HG03135 (cell line): ENCODE measurements at regions not wholly inside any gene's neighbourhood (a gene's known extent, or its start where the extent isn't known, plus 50 kb on each side); places are given as distances from the start of the nearest gene placed in this dataset.
"Not testable (repeated sequence)": the region's sequence is repeated elsewhere in the genome, so short reads cannot be mapped to it uniquely, and the experiment has no call there.

Experiments used
- ATAC-seq: cut with Tn5 transposase; IDR thresholded peaks from one replicate; pipeline ENCODE4 v1.9.1; 2021; ENCODE audit warnings: mild to moderate bottlenecking, moderate library complexity; ENCODE audit not compliant: unreplicated experiment

- no peak for ATAC-seq
Measured at GRCh38 chr5:91315701-91316100, 67.4 kb downstream of the ARRDC3 start.

DNA sequence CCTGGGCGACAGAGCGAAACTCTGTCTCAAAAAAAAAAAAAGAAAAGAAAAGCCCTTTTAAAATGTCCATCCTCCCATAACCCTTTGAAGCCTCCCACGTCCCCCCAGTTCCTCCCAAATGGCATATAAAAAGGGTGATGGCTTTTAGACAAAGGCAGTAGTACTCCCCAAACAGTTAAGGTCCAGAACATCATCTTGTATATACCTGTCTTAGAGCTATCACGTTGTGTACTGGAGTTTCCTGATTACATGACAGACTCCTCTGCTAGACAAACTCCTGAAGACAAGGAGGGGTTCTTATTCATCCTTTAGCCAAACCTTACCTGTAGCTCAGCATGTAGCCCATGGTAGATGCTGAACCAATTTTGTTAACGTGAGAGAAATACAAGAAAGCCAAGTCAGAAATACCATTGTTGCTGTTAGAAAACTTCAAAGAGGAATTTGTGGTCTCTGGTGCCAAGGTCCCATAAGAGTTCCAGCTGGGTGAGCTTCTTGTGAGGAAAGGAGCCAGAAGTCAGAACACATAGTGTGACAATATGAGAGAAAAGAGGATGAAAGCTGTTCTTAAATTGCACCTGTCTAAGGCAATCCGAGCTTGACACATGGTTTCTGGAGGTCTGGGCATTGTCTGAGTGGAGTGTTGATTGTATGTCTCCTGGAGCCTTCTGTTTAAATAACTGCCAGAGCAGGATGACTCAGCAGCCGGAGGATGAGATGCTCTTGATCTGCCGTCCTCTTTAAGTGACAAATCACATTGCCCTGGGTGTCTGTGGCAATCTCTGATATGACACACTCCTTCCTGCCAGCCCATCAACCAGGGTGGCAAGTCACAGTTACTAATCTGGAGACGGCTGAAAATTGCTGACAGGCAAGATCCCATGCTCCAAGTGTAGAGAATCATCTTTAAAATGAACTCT, 69.1 kb downstream of the ARRDC3 start:
- peak; percentile 70 for ATAC-seq

DNA sequence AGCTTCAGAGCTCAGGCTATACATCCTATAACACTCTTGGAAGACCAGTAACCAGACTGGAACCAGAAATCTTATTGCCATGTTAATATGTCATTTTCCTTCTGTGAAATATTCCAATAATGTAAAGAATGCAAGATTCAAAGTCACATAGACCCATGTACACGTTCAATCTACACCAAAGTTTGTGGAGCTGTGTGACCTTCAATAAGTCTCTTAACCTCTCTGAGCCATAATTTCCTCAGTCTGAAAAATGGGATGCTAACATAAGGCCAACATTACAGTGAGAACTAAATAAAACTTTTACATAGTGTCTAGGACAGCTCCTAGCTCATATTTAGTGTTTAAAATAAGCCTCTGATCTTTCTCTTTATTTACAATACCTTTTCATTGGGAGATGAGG, 70.4 kb downstream of the ARRDC3 start:
- no peak for ATAC-seq

DNA sequence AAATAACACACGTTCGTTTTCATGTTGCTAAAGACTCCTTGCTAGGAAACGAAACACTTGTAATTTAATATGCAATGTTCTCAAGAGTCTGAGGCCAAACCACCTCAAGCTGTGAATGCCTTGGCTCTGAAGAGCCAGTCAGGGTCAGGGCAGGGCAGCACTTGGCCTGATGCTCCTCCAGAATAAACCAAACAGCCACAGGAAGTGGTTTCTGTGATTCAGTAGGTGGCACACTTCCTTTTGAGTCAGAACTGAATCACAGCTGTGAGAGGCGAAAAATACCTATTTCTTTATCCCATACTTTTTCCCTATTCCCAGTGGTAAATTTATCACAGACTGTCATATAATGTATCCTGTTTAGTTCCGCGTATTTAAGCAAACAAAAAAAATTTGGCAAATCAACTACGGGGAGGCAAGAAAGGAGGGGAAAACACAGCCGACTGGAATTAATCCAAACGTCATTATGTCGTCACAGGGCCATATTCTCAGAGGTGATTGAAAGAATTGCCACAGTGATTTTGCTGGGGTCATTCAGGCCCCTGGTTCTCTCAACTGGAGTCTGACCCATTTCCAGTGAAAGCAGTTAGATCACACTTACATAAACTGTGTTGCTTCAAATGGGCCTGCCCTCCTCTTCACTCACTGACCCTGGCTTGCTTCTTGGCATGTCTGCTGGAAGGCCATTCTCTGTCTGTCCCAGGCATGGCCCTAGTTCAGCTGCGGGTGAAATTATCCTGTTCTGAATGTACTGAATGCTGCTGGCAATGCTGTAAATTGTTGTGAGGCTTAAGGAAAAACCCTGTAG, 71.2 kb downstream of the ARRDC3 start:
- peak; percentile 87 for ATAC-seq

DNA sequence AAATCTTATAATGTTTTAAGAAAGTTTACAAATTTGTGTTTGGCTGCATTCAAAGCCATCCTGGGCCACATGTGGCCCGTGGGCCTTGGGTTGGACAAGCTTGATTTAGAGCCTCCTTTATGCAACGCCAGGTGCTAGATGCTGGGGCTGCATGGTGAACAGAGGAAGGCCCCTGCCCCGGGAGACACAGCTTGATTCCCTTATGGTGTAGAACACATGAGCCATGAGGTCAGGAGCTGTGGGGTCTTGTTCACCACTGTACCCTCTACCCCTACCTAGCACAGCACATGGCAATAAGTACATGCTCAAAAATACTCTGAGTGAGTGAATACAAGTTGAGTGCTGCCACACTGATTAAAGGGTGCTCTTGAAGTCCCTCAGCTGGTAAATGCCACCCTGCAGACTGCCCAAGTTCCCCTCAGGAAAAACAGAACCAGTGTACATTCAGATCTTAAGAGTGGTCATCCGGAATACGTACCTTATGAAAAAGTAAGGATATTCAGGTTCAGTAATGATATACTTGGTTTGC, 71.9 kb downstream of the ARRDC3 start:
- peak; percentile 13 for ATAC-seq

DNA sequence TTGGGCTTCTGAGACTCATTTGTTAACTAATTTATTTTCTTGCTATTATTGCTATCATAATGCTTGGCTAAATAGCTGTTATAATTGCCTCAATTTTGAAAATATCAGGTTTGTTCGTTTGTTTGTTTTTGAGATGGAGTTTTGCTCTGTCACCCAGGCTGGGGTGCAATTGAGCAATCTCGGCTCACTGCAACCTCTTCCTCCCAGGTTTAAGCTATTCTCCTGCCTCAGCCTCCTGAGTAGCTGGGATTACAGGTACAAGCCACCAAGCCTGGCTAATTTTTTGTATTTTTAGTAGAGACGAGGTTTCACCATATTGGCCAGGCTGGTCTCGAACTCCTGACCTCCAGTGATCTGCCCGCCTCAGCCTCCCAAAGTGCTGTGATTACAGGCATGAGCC, 75.0 kb downstream of the ARRDC3 start:
- not testable (repeated sequence) for ATAC-seq

DNA sequence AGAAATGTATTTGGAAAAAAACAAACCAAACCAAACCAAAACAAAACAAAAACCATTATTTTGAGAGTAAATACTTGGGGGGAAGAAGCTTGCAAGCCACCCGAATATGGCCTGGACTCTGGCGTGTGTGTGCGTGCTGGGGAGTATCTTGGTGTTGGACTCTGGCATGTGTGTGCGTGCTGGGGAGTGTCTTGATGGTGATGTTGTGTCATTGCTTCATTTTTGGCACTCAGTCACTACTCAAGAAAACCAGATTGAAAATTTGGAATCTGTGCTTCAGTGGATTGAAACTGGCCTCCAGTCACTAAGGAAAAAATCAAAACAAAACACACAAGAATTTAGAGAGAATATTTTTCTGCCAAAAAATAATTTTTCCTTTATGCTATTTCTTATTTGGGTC, 76.1 kb downstream of the ARRDC3 start:
- no peak for ATAC-seq

GRCh38 chr5:91306497-91306896, 76.6 kb downstream of the ARRDC3 start:
- no peak for ATAC-seq

DNA sequence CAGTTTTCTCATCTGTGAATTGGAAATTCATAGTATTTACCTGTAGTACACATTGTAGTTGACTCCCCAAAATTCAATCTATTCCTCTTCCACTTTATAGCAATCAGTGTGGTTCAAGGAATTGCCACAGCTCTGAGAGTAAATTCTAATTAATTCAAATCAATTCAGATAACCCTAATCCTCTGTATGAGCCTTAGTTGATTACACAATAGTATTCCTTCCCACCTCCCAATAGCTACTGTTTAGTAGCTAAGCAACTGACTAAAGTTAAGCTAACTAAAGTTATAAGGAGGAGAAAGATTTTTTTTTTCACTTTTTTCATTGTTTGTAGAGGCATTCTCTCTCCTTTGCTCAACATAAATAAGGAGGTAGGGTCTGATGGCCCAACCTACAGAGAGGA, 77.5 kb downstream of the ARRDC3 start:
- no peak for ATAC-seq

- not testable (repeated sequence) for ATAC-seq
Measured at GRCh38 chr5:91304015-91304414, 79.1 kb downstream of the ARRDC3 start.

DNA sequence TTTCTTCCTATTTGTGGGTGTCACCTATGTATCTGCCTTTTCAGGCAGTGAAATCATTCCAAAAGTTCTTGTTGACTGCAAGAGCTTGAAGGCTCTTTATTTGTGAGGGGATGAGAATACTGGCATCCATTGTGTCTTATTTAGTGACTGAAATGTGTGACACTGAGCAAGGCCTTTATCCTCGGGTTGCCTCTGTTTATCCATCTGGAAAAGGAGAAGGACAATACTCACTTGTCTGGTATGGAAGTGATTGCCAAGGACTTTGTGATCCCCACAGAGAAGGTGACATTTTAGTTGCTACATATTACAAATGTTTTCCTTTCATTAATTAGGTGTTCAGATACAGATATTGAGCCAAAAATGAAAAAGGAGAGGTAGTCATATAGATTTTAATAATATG, 80.2 kb downstream of the ARRDC3 start:
- ATAC-seq = no peak

DNA sequence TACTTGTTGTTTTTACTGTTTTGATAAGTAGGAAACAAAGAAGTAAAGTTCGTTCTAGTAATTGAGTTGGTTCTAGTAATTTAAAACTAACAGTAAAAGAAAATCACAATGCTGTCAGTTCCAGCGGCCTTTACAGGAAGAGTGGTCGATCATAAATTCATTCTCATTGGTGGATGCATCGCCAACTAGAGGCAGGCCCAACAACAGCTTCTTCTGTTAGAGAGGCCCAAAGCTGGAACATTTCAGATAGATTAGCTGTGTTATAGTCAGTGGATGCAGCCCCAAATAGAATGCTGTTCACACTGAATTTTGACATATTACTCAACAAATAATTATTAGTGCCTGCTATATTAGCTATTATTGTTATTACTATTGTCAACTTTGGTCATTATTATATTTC, 80.8 kb downstream of the ARRDC3 start:
- no peak for ATAC-seq

GRCh38 chr5:91301106-91301846, 81.8 kb downstream of the ARRDC3 start:
- ATAC-seq = no peak

- ATAC-seq = no peak
Measured at GRCh38 chr5:91297994-91298393, 85.1 kb downstream of the ARRDC3 start.

GRCh38 chr5:91296674-91297143, 86.4 kb downstream of the ARRDC3 start:
- ATAC-seq = no peak

- ATAC-seq = not testable (repeated sequence)
Measured at GRCh38 chr5:91296102-91296501, 87.0 kb downstream of the ARRDC3 start.

- ATAC-seq = peak; percentile 98
Measured at GRCh38 chr5:91293131-91293530, 90.0 kb downstream of the ARRDC3 start.

GRCh38 chr5:91291628-91292569, 91.2 kb downstream of the ARRDC3 start:
- no peak for ATAC-seq

DNA sequence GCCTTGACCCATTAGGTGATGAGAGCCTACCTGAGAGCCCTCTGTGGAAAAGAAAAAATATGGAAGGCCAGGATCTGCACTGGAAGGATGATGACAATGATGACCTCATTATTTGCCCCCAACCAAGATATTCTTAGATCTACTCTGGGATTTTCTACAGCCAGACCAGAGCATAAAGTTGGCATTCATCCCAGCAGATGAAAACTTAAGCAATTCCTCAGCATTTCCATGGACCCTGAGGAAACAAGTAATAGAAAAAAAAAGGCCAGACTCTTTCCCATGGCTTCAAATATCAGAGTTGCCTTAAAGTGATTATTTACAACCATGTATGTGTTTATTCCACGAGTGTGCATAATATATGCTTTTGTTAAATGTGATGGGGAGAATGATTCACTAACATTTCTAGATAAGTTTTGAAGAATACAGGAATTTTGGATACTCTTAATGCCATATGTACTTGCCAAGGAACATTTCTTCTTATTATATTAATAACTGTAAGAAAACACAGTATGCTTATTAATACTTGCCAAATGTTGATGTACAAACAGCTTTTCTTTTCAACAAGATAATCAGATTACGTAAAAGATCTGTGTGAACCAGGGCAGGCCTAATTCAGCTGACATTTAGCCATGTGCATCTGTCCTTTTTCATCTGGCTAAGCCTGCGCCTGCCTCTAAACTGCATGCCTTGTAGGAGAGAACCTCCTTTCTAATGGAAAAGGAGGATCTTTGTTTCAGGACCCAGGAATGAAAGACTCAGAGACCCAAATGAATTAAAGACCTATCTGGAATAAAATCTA, 94.8 kb downstream of the ARRDC3 start:
- ATAC-seq = no peak
